Cardiac muscle cell (in vitro differentiated cells and primary cell): ENCODE measurements at regions not wholly inside any gene's neighbourhood (a gene's known extent, or its start where the extent isn't known, plus 50 kb on each side); places are given as distances from the start of the nearest gene placed in this dataset.

ENCODE experiments used
- DNase-seq, 2 donors: peaks; one replicate each; pipeline versions ENCODE4 v3.0.0 to v3.0.0-alpha.2; 2010 to 2017; ENCODE audit warnings: low read depth in 1 of 2, low spot score in 1 of 2
- H3K27ac ChIP-seq: fragments of 200-600 bp; sonication (generic); 2 replicates; pipeline ENCODE4 v1.5.1; 2016
- H3K27me3 ChIP-seq: fragments of 200-600 bp; sonication (generic); 2 replicates; pipeline ENCODE4 v1.6.0; 2016; ENCODE audit warnings: control low read depth
- H3K36me3 ChIP-seq: fragments of 200-600 bp; sonication (generic); 2 replicates; pipeline ENCODE4 v1.5.1; 2016; ENCODE audit warnings: control low read depth
- H3K4me1 ChIP-seq: fragments of 200-600 bp; sonication (generic); 2 replicates; pipeline ENCODE4 v1.8.1; 2017; ENCODE audit warnings: low read depth, mild to moderate bottlenecking, mixed run types
- H3K4me3 ChIP-seq: fragments of 200-600 bp; sonication (generic); 2 replicates; pipeline ENCODE4 v1.5.1; 2016; ENCODE audit warnings: mild to moderate bottlenecking
- H3K9me3 ChIP-seq: fragments of 200-600 bp; sonication (generic); 2 replicates; pipeline ENCODE4 v1.5.1; 2017; ENCODE audit warnings: low read depth, mild to moderate bottlenecking, control low read depth
- TF ChIP-seq, protein P1 (sequence below): IDR thresholded peaks from 2 replicates; pipeline ENCODE4 v1.5.1; 2012; ENCODE audit warnings: low read depth, mild to moderate bottlenecking, low read length

DNA sequence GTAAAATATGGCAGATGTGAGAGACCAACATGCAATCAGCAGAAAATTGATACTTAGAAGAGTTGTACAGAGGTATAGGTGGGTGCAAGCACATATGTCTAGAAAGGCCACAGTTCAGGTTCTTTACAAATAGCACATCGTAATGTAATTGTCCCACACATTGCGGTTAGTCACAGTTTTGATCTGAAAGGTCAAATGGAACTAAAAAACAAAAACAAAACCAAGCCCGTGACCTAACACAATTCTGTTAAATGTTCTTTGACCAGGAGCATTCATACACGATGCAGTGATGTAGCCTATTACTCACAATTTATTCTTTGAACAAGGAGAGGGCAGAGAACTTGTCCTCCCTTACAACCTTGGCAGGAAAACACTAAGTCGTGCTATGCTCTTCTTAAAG is 108.9 kb upstream of the MAP4K3 start:
- Histone ChIP-seq H3K9me3 (no peaks in the 10 kb centered on the region), H3K27me3 (no peaks in the 10 kb centered on the region), H3K36me3 (no peaks in the 10 kb centered on the region), H3K4me3 (no peak overlapping the region), H3K27ac (no peak overlapping the region), H3K4me1 (peaks cover 9% of the 10 kb centered on the region)
- no peak for DNase-seq
- TF ChIP-seq, protein P1, sequence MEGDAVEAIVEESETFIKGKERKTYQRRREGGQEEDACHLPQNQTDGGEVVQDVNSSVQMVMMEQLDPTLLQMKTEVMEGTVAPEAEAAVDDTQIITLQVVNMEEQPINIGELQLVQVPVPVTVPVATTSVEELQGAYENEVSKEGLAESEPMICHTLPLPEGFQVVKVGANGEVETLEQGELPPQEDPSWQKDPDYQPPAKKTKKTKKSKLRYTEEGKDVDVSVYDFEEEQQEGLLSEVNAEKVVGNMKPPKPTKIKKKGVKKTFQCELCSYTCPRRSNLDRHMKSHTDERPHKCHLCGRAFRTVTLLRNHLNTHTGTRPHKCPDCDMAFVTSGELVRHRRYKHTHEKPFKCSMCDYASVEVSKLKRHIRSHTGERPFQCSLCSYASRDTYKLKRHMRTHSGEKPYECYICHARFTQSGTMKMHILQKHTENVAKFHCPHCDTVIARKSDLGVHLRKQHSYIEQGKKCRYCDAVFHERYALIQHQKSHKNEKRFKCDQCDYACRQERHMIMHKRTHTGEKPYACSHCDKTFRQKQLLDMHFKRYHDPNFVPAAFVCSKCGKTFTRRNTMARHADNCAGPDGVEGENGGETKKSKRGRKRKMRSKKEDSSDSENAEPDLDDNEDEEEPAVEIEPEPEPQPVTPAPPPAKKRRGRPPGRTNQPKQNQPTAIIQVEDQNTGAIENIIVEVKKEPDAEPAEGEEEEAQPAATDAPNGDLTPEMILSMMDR: no peak

DNA sequence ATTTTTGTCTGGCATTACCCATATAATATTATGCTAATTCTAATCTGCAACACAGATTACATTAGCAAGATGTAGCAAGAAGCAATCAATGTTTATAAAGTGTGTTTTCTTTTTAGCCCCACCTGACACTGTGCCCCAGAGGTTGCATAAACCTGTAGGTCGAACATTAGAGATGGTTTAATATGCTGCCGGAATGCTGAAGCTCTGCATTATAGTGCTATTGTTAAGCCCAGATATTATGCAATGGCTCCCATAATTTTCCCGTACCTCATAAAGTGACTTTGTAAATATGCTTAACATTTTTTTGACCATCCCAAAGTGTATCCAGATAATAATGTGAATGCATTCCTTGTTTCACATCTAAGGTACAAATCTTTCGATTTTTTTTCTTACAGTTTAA is 109.3 kb upstream of the MAP4K3 start:
- Histone ChIP-seq H3K27me3 (no peaks in the 10 kb centered on the region), H3K9me3 (no peaks in the 10 kb centered on the region), H3K4me1 (peaks cover 6% of the 10 kb centered on the region), H3K4me3 (no peak overlapping the region), H3K36me3 (no peaks in the 10 kb centered on the region), H3K27ac (no peak overlapping the region)
- TF ChIP-seq, protein P1: no peak
- DNase-seq: no peak

- Histone ChIP-seq H3K36me3 (no peaks in the 10 kb centered on the region), H3K4me3 (no peak overlapping the region), H3K27ac (no peak overlapping the region), H3K27me3 (no peaks in the 10 kb centered on the region), H3K4me1 (peaks cover 5% of the 10 kb centered on the region), H3K9me3 (no peaks in the 10 kb centered on the region)
- no peak for DNase-seq
- TF ChIP-seq, protein P1: no peak
These were observed 109.9 kb upstream of the MAP4K3 start for GRCh38 chr2:39546937-39547336.

- TF ChIP-seq, protein P1: no peak
- Histone ChIP-seq H3K27me3 (no peaks in the 10 kb centered on the region), H3K4me1 (peaks cover 5% of the 10 kb centered on the region), H3K36me3 (no peaks in the 10 kb centered on the region), H3K9me3 (no peaks in the 10 kb centered on the region), H3K27ac (no peak overlapping the region), H3K4me3 (no peak overlapping the region)
- peak in 1 of 2 donors; percentile 8 for DNase-seq
These were observed 111.0 kb upstream of the MAP4K3 start for GRCh38 chr2:39547811-39548719.

DNA sequence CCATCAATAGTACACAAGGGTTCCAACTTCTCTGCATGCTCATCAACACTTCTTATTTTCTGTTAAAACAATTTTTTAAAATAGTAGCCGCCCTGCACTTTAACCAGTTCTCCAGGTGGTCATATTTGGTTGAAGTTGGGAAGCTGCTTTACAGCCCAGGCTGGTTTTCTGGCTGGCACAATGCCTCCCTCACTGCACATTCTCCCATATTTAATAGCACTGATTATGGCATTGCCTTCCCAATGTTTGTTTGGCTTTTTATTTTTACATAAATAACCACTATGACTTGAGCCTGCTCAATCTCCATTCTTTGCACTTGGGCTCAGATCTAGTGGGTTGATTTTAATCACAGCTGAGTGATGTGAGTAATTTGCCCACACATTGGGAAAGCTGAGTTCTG is 111.9 kb upstream of the MAP4K3 start:
- Histone ChIP-seq H3K36me3 (no peaks in the 10 kb centered on the region), H3K9me3 (no peaks in the 10 kb centered on the region), H3K4me1 (peaks cover 5% of the 10 kb centered on the region), H3K4me3 (no peak overlapping the region), H3K27me3 (no peaks in the 10 kb centered on the region), H3K27ac (no peak overlapping the region)
- TF ChIP-seq, protein P1: no peak
- no peak for DNase-seq
